Spleen (tissue), 11 donors: ENCODE measurements at regions not wholly inside any gene's neighbourhood (a gene's known extent, or its start where the extent isn't known, plus 50 kb on each side); places are given as distances from the start of the nearest gene placed in this dataset.

ENCODE experiments used
- DNase-seq: peaks from one replicate; pipeline ENCODE4 v3.0.0-alpha.2; 2020
- H3K27ac ChIP-seq, 8 donors: fragments of 200-600 bp; sonication (generic) in 7 of 8; 1 replicate in 4 of 8; 2 replicates in 4 of 8; pipeline versions ENCODE4 v1.5.0 to v1.8.0; 2016 to 2021; ENCODE audit warnings: inconsistent platforms in 4 of 8, mild to moderate bottlenecking in 4 of 8, moderate library complexity in 1 of 8
- H3K27me3 ChIP-seq, 7 donors: fragments of 200-600 bp; sonication (generic) in 6 of 7; replicated peaks in 1 of 7; 1 replicate in 4 of 7; 2 replicates in 3 of 7; pipeline versions ENCODE4 v1.5.0 to v1.8.0; 2016 to 2021; ENCODE audit warnings: inconsistent platforms in 3 of 7, mild to moderate bottlenecking in 1 of 7
- H3K36me3 ChIP-seq, 6 donors: fragments of 200-600 bp; sonication (generic) in 5 of 6; 1 replicate in 4 of 6; 2 replicates in 2 of 6; pipeline versions ENCODE4 v1.5.0 to v1.8.0; 2016 to 2021; ENCODE audit warnings: inconsistent platforms in 2 of 6
- H3K4me1 ChIP-seq, 6 donors: fragments of 200-600 bp; sonication (generic) in 5 of 6; 1 replicate in 3 of 6; 2 replicates in 3 of 6; pipeline versions ENCODE4 v1.5.0 to v1.8.0; 2016 to 2021; ENCODE audit warnings: inconsistent platforms in 3 of 6
- H3K4me3 ChIP-seq, 8 donors: fragments of 200-600 bp; sonication (generic) in 7 of 8; 1 replicate in 4 of 8; 2 replicates in 4 of 8; pipeline versions ENCODE4 v1.5.0 to v1.8.0; 2016 to 2021; ENCODE audit warnings: inconsistent platforms in 4 of 8, mild to moderate bottlenecking in 4 of 8, moderate library complexity in 2 of 8
- H3K9me3 ChIP-seq, 8 donors: fragments of 200-600 bp; sonication (generic) in 7 of 8; 1 replicate in 4 of 8; 2 replicates in 4 of 8; pipeline versions ENCODE4 v1.5.0 to v1.8.0; 2016 to 2021; ENCODE audit warnings: inconsistent platforms in 4 of 8
- CTCF ChIP-seq, 11 experiments: fragments of 200-600 bp in 7 of 11; fragments of 450-650 bp in 4 of 11; sonication (generic) in 4 of 11; IDR thresholded peaks in 8 of 11; conservative IDR thresholded peaks in 3 of 11; 1 replicate in 7 of 11; 2 replicates in 4 of 11; pipeline versions ENCODE4 v1.4.0 to v1.8.0; 2016 to 2021; ENCODE audit warnings: antibody characterized with exemption in 11 of 11, inconsistent platforms in 4 of 11, mild to moderate bottlenecking in 1 of 11
- POLR2A ChIP-seq, 3 donors: fragments of 450-650 bp; IDR thresholded peaks; one replicate each; pipeline ENCODE4 v1.5.1; 2017; ENCODE audit warnings: antibody characterized with exemption in 3 of 3, mild to moderate bottlenecking in 1 of 3
- POLR2AphosphoS5 ChIP-seq, 3 donors: sonication (generic); formaldehyde crosslinking; IDR thresholded peaks; one replicate each; pipeline ENCODE4 v1.5.1; 2017; ENCODE audit warnings: antibody characterized with exemption in 3 of 3
- WGBS, 5 donors: extraction: QIAGEN DNeasy Blood & Tissue Kit in 3 of 5; methylation state at CpG; one replicate each; pipeline versions ENCODE4 v1.1.5 to v1.1.7; 2013 to 2018; 5-methylcytosine and 5-hydroxymethylcytosine counted together
- intact Hi-C: fragments of 100-400 bp; cut with DNase I; formaldehyde crosslinking; loops from one replicate; pipeline ENCODE4 v1.15.0; 2023; ENCODE audit warnings: low total_unique reads
- donor health status: healthy with polysubstance abuse.
- donor health status: DM: no; HTN: no; CAD: no; lungs with moderate emphysema.
- donor health status: DM: no; HTN: no; CAD: no.
- donor health status: Bipolar disorder and iron deficiency.
- donor health status: healthy.
- donor health status: DM: no; HTN: no; CAD: no.
- donor health status: DM: yes; HTN: yes; CAD: no.

DNA sequence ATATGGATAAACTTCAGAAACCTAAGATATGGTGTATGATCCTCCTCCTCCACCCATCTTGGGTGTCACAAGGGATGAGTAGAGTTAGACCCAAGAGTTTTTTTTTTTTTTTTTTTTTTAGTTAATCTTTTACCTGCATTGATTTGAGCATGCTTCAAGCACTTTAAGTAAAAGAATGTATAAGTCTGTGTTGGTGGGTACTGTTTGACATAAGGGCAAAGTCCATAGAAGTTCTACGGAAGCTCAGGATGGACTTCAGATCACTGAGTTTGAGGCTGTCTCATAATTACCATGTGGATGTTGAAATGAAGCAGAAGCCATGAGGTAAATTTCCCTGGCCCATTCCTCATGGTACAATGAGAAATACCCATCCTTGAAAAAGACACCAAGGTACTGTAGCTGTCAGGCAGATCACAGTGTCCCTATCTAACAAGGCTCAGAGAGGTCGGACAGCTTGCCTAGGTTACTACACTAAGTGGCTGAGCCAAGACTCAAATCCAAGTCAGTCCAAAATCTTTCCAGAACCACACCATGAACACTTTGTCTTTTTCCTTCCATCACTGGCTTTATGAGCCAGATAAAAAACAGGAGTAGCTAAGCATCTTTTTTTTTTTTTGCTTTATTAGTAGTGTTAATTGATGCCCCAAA lies 962.8 kb downstream of the CDH11 start:
- Histone ChIP-seq H3K4me3 (no peak overlapping the region), H3K36me3 (no peaks in the 10 kb centered on the region), H3K27me3 (no peaks in the 10 kb centered on the region), H3K4me1 (no peaks in the 10 kb centered on the region), H3K27ac (no peak overlapping the region), H3K9me3 (peaks cover 0 to 9% (median 0%) of the 10 kb centered on the region in 8 donors)
- 86 to 98% (median 91%) methylated on average over 2 of the region's 2 CpGs for WGBS, 5 donors
- intact Hi-C loops = no loop called here
- TF ChIP-seq POLR2AphosphoS5 (IDR thresholded peaks at IDR 0.05) = no peak
- no peak for TF ChIP-seq POLR2A (IDR thresholded peaks at IDR 0.05)
- TF ChIP-seq CTCF (IDR thresholded peaks at IDR 0.05 in 8 of 11, conservative IDR thresholded peaks at IDR 0.05 in 3 of 11) = no peak
- no peak for DNase-seq

DNA sequence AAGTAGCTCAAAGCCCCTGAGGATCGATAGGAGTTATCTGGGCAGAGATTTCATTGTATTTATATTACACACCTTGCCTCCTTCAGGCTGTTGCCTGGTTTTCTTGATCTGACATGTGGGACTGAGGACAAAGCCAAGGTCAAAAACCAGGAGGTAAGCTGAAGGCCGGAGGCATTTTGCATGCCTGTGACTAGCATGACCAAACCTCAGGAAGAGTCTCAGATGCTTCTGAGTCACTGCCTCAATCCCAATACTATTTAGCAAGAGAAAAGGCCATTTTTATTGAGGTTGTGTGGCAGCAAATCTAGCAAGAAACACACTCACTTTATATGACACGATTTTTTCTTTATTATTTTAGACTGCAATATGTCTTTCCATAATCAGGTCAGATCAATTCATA lies 968.1 kb downstream of the CDH11 start:
- DNase-seq = no peak
- Histone ChIP-seq H3K4me1 (no peaks in the 10 kb centered on the region), H3K27me3 (no peaks in the 10 kb centered on the region), H3K4me3 (no peak overlapping the region), H3K9me3 (peaks cover 0 to 12% (median 0%) of the 10 kb centered on the region in 8 donors), H3K36me3 (no peaks in the 10 kb centered on the region), H3K27ac (no peak overlapping the region)
- intact Hi-C loops = no loop called here
- WGBS, 5 donors = 72 to 83% (median 77%) methylated on average over 3 of the region's 3 CpGs
- TF ChIP-seq POLR2AphosphoS5 (IDR thresholded peaks at IDR 0.05) (no peak), POLR2A (IDR thresholded peaks at IDR 0.05) (no peak), CTCF (IDR thresholded peaks at IDR 0.05 in 8 of 11, conservative IDR thresholded peaks at IDR 0.05 in 3 of 11) (no peak)

GRCh38 chr16:64151990-64152767 lies 969.7 kb downstream of the CDH11 start:
- no peaks in the 10 kb centered on the region for H3K4me1 ChIP-seq
- 80 to 93% (median 90%) methylated on average over 5 of the region's 5 CpGs for WGBS, 5 donors
- no peak for DNase-seq
- intact Hi-C loops = no loop called here
- H3K27ac ChIP-seq = no peak overlapping the region
- peaks cover 0 to 14% (median 2%) of the 10 kb centered on the region in 8 donors for H3K9me3 ChIP-seq
- H3K4me3 ChIP-seq = no peak overlapping the region
- H3K27me3 ChIP-seq = no peaks in the 10 kb centered on the region
- TF ChIP-seq POLR2AphosphoS5 (IDR thresholded peaks at IDR 0.05) (no peak), CTCF (IDR thresholded peaks at IDR 0.05 in 8 of 11, conservative IDR thresholded peaks at IDR 0.05 in 3 of 11) (no peak), POLR2A (IDR thresholded peaks at IDR 0.05) (no peak)
- H3K36me3 ChIP-seq = no peaks in the 10 kb centered on the region

DNA sequence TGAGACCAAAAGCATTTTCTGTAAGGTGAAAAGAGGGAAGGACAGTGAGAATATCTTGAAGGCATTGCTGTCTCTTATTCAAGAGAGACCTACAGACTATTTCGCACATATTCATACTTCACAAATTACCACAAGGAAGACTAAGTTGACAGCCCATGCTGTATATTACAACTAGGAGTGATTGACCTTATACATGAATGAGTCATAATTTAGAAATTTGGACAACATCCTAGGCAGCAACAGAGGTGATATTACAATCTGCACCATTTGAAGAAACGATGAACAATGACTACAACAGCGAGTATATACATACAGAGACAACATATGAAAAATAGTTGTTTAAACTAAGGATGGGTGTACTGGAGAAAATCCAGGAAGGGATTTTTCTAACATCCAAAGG lies 971.7 kb downstream of the CDH11 start:
- Histone ChIP-seq H3K36me3 (no peaks in the 10 kb centered on the region), H3K27me3 (no peaks in the 10 kb centered on the region), H3K4me1 (no peaks in the 10 kb centered on the region), H3K27ac (no peak overlapping the region), H3K4me3 (no peak overlapping the region), H3K9me3 (peaks cover 0 to 14% (median 2%) of the 10 kb centered on the region in 8 donors)
- intact Hi-C loops = no loop called here
- 78 to 97% (median 85%) methylated on average over 3 of the region's 3 CpGs for WGBS, 5 donors
- DNase-seq = no peak
- TF ChIP-seq CTCF (IDR thresholded peaks at IDR 0.05 in 8 of 11, conservative IDR thresholded peaks at IDR 0.05 in 3 of 11) (no peak), POLR2A (IDR thresholded peaks at IDR 0.05) (no peak), POLR2AphosphoS5 (IDR thresholded peaks at IDR 0.05) (no peak)
